ENCODE measurements at regions not wholly inside any gene's neighbourhood (a gene's known extent, or its start where the extent isn't known, plus 50 kb on each side); places are given as distances from the start of the nearest gene placed in this dataset.

GRCh38 chr10:21406595-21407193, 118.8 kb downstream of the SKIDA1 start:
- no peak for TF ChIP-seq CTCF (IDR thresholded peaks at IDR 0.05; ENCODE audit: borderline replicate concordance, extremely low read depth, low read length, poor library complexity, severe bottlenecking)
- no peak for TF ChIP-seq EZH2 (IDR thresholded peaks at IDR 0.05; ENCODE audit: borderline replicate concordance, low read depth, low read length, severe bottlenecking)

Measured in DND-41 (cell line).